NOMO-1 (cell line): ENCODE measurements at regions not wholly inside any gene's neighbourhood (a gene's known extent, or its start where the extent isn't known, plus 50 kb on each side); places are given as distances from the start of the nearest gene placed in this dataset.
A peak's percentile ranks its signal among the peaks of the same experiment; 100 is the strongest.
"Not testable (repeated sequence)": the region's sequence is repeated elsewhere in the genome, so short reads cannot be mapped to it uniquely, and the experiment has no call there.

Source experiments
- DNase-seq, 2 experiments: peaks; one replicate each; lab custom pipeline; 2025; ENCODE audit not compliant: unreplicated experiment in 2 of 2; lab: John Stamatoyannopoulos, UW

DNA sequence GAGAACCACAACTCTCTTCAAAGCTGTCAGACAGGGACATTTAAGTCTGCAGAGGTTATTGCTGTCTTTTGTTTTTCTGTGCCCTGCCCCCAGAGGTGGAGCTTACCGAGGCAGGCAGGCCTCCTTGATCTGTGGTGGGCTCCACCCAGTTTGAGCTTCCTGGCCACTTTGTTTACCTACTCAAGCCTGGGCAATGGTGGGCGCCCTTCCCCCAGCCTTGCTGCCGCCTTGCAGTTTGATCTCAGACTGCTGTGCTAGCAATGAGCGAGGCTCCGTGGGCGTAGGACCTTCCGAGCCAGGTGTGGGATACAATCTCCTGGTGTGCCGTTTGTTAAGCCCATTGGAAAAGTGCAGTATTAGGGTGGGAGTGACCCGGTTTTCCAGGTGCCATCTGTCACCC lies 822.1 kb downstream of the KCNMA1 start:
- DNase-seq, result not testable (repeated sequence)

DNA sequence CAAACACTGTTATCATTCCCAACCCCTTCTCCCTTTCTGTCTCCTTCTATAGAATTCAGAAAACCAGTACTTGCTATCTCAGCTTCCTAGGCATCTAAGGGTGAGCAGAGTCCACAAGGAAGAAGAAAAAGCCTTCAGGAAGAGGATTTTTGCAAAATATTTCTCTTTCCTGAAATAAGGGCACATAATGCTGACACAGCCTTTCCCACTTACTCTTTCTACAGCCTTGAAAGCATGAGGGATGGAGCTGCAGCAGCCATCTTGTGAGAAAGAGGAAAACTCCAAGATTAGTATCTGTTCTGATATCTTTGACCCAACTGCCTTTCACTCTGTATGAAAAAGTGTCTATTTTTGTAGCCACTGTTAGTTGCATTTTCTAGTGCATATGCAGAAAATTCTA lies 826.2 kb downstream of the KCNMA1 start:
- DNase-seq, result no peak

DNA sequence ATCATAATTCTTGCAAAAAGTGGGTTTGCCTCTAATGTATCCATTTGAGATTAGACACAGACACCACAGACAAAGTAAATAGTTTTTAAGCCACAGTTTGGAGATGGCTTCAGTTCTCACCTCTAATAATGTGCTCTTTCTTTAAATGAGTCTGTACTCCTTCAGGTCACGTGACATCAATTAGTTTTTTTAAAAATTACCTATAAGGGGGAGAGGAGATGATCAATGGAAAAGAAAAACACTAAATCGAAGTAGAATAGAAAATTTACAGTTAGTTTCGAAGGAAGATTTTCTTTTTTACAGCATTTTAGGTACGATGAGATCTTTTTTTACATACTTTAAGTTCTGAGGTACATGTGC lies 849.2 kb downstream of the KCNMA1 start:
- no peak for DNase-seq

DNA sequence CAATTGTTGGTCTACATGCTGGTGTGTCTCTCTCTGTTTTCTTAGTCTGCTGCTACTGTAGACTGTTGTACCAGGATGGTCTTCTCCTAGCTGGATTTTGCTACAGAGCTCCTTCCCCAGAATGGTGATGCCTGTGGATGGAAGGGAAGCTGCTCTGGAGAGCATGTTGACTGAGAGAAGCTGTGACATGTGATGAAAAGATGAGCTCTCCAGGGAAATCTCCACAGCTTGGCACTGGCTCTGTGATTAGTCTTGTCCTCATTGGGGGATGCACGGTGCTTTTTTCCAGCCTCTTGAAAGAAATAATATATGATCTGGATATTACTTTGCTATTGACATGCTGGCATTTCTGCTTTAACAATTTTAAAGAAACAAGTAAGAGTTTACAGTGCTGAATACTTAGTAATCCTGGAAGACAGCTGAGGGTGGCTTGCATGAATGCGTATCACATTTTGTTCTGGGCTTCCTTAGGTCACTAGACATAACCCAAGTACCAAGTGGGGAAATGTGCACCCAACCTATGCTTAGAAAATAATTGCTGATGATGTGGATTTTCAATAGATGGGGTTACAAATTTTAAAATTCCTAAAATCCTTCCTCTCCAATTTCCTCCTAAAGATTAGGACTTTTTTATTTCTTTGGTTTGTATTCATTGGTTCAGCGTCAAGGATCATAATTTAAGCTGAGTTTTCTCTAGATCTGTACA lies 849.7 kb downstream of the KCNMA1 start:
- DNase-seq, result no peak

DNA sequence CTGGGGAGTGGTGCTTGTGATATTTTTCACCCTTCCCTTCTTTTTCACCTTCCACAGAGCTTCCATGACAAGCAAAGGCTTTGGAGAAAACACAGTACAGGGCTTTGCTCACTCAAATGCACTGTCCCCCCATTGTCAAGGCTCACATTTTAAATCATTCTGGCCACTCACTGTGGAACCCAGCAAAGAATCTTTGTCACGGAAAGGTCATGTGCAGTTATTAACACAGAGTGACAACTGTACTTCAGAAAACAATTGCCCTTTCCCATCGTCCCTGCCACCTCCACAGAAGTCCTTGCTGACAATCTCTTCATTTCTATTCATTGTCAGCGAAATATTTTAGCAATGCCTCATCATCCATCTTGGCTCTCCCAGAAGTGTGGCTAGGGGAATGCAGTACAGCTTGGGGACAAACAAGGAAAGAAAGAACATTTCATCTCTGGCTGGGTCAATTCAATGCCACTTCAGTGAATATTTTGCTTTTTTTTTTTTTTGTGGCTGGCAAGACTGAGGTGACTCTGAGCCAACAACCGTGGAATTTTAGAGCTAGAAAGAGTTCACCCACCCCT lies 851.0 kb downstream of the KCNMA1 start:
- DNase-seq, result no peak

DNA sequence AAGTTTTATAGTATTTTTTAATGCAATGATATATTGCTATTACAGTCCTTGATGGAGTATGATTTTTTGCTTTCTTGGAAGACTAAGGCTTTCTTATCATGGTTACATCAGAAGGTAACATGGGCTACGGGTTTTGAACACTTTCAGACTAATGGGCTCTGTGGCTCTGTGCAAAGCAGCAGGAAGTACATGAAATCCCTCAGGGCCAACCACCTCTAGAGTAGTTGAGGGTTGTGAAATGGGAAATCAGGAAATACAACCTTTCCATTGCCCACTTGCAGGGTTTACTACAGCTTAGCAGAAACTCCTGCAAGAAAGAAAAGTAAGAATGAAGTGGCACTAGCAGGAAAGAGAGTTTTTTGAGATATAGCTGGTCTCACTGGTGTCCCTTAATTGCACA lies 853.5 kb downstream of the KCNMA1 start:
- peak; percentile 3 to 36 for DNase-seq

DNA sequence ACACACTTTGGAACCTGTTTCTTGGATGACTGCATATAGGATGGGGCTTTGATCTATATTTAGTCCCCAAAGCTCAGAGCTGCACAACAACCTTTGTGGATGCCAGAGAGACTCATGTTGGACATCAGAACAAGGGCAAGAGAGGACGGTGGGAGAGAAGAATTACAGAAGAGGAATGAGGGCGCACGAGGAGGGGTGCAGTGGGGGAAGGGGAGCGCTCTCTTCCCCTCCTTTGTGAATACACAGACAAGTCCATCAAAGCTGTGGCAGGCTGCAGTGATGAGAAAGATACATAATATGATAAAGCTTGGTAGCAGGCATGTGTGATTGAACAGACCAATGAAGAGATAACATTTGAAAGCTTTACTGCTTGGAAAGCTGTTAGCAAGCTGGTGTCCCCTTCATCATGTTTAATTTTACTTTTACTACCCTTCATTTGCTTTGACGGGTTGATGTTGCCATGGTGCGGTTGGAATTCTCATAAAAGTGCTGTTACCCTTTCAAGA lies 857.8 kb downstream of the KCNMA1 start:
- DNase-seq, result no peak

DNA sequence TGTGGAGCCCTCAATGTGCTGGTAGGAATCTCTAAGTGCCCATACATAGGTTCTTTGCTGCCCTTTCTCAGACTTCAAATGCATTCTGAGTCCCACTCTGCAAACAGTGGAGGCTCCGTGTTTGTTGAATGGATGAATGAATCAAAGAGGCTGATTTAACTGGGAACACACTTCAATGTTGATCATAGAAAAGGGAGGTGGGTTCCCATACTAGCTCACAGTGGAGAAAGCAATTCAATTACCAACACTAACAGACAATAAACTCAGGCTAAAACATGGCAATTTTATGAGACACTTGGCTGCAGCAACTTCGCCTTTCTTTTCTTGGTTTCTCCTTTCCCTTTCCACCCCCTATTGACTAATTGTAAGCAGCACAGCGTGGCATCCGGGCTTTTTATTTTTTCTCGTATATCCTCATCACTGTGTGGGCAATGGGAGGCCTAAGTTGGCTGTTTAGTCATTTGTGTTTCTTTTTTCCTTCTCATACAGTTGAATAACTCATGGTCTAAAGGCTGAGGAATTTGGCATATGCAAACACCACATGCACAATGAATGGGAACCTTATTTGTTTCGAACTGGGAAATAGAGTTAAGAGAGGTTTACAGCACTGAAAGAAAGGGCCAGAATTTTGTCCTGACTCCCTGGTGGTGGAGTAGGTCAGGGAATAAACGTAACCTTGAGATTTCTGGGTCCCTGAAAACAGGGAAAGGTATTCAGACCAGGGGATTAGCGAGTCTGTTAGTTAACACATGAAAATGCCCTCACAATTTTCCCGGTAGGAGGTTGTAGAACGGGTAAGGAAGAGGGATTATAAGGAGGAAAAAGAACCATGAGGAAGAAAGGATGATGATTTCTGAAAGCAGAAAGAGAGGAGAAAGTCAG lies 858.5 kb downstream of the KCNMA1 start:
- DNase-seq, result no peak

DNA sequence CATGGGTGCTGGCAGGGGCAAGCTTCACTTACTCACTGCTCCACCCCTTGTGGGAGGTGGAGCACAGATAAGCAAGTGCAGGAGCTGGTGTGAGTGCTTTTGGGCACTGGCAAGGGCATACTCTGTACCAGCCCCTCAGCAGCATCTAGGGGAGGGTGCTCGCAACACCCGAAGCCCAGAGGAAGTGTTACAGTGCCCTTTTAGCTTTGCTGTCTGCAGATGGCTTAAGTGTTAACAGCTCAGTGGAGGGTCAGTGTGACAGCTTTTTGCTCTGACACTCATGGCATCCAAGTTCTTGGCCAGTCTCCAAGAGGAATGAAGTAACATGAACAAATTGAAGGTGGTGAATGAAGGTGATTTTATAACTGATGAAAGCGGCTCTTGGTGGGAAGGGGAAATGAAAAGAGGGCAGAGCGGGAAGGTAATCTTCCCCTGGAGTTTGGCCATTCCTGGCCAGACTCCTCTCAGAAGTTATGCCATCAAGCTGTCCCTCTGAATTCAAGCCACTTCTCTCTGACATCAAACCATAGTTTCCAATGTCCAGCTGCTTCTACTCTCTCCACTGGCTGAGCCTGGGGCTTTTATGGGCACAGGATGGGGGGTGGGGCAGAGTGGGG lies 862.5 kb downstream of the KCNMA1 start:
- DNase-seq, result no peak

DNA sequence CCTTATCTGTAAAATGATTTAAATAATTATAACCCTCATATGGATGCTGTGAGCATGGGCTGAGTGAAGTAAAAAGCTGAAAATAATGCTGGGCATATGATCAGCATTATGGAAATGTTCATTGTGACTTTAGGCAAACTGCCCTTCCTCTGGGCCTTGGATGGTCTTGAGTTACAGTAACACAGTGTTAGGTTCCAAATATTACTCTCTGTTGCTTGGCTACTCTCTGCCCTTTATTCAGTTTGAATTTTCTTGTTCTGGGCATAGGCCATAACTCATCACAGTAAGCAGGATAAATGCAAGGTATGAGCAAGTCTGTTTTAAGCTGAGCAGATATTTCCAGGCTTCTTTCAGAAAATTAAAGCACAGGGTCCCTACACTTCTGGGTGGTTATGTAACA lies 868.0 kb downstream of the KCNMA1 start:
- DNase-seq, result no peak

DNA sequence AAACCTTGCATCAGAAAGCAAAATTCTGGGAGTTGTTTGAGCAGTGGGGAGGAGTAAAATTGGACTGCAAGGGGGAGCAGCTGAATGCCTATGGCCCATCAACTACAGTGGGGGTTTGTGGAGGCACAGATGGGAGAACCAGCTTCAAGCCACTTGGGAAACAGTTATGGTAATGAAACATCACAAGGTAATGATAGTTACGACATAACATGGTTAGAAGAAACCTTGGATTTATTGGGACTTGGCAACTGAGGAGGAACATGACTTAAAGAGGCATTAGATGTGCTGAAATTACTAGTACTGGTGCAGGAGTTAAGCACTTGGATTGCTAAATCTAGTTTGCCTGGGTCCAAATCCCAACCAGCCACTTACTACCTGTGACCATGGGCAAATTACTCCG lies 868.4 kb downstream of the KCNMA1 start:
- DNase-seq, result no peak

DNA sequence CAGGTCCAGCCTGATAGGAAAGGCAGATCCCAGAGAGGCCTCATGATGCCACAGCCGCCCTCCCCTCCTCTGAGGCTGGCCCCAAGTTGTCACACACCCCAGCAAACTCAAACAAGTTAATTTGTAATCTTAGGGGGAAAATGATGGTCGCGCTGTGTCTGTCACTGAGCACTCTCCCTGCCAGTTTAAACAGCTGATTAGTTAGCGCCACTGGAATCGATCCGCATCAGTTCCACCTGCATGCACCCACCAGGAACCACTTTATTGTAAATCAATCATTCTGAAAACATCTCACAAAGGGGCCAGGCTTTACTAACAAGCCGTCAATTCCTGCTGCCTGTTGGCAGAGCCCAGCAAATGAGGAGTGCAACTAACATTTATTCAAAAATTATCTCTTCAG lies 870.9 kb downstream of the KCNMA1 start:
- no peak for DNase-seq

DNA sequence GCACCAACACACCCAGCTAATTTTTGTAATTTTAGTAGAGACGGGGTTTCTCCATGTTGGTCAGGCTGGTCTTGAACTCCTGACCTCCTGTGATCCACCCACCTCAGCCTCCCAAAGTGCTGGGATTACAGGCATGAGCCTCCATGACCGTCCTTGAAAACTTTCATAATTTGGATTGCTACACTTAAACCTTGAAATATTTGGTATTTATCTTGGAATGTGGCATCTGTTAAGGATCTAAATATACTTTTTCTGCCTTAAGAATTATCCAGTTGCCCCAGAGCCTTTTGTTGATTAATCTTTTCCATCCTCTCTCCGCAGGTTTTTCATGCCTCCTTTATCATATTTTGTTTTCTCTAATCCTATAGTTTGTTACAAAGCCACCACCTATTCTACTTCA lies 872.7 kb downstream of the KCNMA1 start:
- not testable (repeated sequence) for DNase-seq

DNA sequence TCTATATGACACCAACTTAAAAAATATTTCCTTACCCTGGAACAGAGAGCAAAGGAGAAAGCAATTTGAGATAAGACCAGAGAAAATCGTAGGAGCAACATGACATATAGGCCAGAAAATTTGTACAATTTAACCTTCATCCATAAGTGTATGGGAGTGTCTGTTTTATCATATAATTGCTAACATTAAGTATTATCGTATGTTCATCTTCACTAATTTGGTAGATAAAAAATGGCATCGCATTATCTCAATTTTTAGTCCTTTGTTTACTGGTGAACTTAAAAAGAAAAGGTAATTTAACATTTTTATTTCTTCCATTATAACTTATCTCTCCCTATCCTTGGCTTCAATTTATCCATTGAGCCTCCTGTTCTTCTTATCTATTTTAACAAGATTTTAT lies 873.4 kb downstream of the KCNMA1 start:
- no peak for DNase-seq

DNA sequence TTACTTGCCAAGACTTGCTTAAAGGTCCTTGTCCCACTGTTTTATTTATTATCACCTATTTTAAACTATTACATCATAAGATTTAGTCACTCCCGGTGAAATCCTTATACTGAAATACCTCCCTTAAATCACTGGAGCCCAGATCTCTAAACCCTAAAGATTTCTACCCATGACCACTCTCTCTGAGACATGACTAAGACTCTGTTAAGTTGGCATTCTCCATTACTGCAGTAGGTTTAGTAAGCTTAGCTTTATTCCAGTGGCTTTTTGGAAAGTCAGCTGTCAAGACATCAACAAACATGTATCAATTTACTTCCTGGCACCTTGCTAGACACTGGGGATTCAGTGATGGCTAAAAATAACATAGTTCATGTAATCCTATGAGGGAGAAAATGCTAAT lies 874.2 kb downstream of the KCNMA1 start:
- no peak for DNase-seq

DNA sequence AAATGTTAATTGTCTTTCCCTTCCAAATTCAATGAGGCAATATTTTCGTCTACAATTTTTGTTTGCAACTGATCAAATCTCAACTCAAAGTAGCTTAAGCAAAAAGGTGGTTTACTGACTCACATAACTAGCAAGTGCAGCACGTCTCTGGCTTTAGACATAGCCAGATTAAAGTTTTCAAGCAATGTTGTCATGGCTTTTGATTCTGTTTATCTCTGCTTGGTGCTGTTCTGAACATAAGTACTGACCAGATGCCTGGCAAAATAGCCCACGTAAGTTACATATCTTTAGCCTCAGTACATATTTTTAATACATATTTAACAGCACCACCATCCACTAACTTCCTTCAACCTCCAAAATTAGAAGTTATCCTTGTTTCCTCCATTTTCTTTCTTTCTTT lies 877.9 kb downstream of the KCNMA1 start:
- no peak for DNase-seq

DNA sequence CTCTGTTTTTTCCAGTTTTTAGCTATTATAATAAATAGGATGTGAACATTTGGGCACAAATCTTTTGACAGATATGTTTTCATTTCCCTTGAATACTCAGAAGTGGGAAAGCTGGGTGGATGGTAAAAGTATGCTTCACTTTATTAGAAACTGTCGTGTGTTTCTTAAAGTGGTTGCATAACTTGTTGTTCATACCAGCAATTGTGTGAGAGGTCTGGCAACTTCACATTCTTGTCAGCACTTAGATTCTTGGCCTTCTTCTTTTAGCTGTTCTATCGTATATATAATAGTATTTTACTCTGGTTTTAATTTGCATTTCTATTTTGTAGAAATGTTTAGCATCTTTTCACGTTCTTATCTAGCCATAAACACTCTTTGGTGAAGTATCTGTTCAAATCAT lies 894.4 kb downstream of the KCNMA1 start:
- no peak for DNase-seq

DNA sequence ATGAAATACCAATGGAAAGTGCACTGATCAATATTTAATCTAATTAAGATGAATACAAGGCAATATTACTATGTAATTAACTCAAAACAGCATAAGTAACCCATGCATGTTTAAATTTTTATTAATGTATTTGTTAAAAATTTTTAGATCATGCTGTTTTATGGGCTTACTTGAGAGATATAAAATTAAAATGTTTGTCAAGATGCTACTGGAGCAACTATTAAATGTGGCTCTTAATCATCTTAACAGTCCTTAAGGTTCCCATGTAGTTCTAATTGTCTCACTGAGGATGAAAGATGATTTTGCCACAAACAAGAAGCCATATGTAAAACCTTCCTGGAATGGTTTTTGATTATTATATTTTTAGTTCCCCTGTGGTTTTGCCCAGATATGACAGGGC lies 897.1 kb downstream of the KCNMA1 start:
- DNase-seq, result no peak

DNA sequence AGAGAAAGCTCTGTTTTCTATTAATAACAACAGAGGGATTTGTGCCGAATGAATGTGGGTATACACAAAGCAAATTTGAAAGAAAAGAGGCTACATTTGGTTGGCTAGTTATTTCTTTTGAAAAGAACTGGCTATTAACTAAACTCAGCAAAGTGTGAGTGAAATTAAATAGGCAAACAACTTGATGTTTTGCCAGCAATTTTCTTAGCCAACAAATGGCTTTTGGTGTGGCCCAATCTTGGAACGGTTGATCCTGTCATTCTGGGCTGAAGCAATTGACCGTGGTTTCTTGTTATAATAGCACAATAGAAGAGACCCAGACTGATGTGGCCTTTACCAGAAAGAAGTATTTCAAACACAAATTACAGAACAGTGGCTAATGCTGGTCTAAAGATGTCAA lies 898.6 kb downstream of the KCNMA1 start:
- no peak for DNase-seq

DNA sequence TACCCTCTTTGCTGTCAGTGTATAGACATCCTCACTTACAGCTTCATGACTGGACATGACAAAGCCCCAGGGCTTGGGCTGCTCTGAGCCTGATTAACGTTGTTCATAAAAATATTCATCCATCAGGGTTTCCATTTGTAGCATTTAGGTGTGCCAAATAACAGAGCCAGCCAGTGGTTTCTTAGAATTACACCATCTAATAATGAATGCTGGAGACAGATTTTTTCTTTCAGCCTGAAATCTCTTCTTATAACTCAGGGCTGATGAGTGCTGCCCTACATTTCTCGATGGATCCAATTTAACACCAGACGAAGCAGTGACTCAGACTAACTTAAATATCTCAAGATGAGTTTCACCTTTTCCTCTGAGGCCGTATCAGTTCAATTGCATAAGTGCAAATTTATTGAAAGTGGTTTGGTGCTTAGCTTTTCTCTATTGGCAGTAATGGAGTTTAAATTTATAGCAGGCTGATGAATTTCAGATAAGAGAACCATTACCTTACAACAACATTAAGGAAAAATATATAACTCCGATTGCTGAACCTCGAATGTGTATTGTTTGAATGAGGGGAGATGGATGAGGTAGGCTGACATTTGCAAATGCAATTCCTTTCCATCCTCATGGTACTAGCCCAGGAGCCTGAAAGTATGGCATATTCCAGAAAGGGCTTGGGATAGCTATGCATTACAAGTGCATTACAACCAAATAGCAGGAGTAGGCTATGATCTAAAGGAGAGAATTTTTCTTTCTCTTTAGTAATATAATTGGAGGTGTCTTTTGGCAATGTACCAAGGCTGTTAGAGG lies 900.6 kb downstream of the KCNMA1 start:
- no peak for DNase-seq

DNA sequence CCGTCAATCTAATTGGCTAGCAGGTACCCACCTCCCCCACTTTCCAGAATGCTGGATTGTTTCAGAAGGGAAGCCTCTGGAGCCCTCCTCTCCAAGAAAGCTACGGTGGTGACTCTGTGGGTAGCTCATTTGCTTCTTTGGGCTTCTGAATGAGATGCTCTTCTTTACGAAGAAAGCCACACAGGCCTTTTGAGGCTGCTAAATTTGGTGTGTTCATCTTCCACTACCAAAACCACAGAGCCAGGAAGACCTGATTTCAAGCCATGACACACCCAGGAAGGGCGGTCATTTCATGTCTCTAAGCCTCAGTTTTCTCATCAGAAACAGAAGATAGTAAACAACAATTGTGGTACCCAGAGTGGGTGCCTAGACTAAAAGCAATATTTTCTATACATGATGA lies 901.2 kb downstream of the KCNMA1 start:
- no peak for DNase-seq
